A549 (cell line): ENCODE measurements at regions not wholly inside any gene's neighbourhood (a gene's known extent, or its start where the extent isn't known, plus 50 kb on each side); places are given as distances from the start of the nearest gene placed in this dataset.

Source experiments
- CEBPB ChIP-seq, 2 experiments: fragments of >200 bp in 1 of 2; sonication (Bioruptor Twin) in 1 of 2; formaldehyde crosslinking in 1 of 2; IDR thresholded peaks; 2 replicates each; pipeline ENCODE4 v1.6.1; 2012 to 2016
- CHD2 ChIP-seq: fragments of 150-350 bp; IDR thresholded peaks from 2 replicates; pipeline ENCODE4 v1.6.1; 2014; ENCODE audit warnings: low read length; ENCODE audit not compliant: partially characterized antibody
- CTCF ChIP-seq: fragments of >200 bp; sonication (Bioruptor Twin); formaldehyde crosslinking; IDR thresholded peaks from 3 replicates; pipeline ENCODE4 v1.5.1; 2016
- FOSL2 ChIP-seq, 2 experiments: fragments of 450-650 bp in 1 of 2; fragments of >200 bp in 1 of 2; sonication (Bioruptor Twin) in 1 of 2; formaldehyde crosslinking; IDR thresholded peaks; 2 replicates each; pipeline versions ENCODE4 v1.5.0 to v1.6.1; 2016 to 2020; ENCODE audit warnings: mild to moderate bottlenecking in 1 of 2, moderate library complexity in 1 of 2
- KDM1A ChIP-seq: fragments of 200-600 bp; sonication (generic); IDR thresholded peaks from 2 replicates; pipeline ENCODE4 v1.6.1; 2016; ENCODE audit warnings: low read depth, mild to moderate bottlenecking
- MAX ChIP-seq: IDR thresholded peaks from 2 replicates; pipeline ENCODE4 v1.6.1; 2012
- POLR2A ChIP-seq: IDR thresholded peaks from 2 replicates; pipeline ENCODE4 v1.6.1; 2012; ENCODE audit warnings: mild to moderate bottlenecking, low read length
- REST ChIP-seq: fragments of 200-600 bp; sonication (generic); IDR thresholded peaks from 2 replicates; pipeline ENCODE4 v1.6.1; 2016; ENCODE audit warnings: antibody characterized with exemption, mild to moderate bottlenecking, moderate library complexity
- SMC3 ChIP-seq: fragments of >200 bp; sonication (Bioruptor Twin); formaldehyde crosslinking; IDR thresholded peaks from 3 replicates; pipeline ENCODE4 v1.6.1; 2018; ENCODE audit warnings: inconsistent platforms
- USF2 ChIP-seq: fragments of 450-650 bp; IDR thresholded peaks from 2 replicates; pipeline ENCODE4 v1.6.1; 2014; ENCODE audit warnings: antibody characterized with exemption

- no peak for TF ChIP-seq CTCF
- no peak for TF ChIP-seq KDM1A
- no peak for TF ChIP-seq POLR2A
- no peak for TF ChIP-seq FOSL2 (IDR thresholded peaks at IDR 0.05)
- TF ChIP-seq FOSL2 (CRISPR knock-in tag; IDR thresholded peaks at IDR 0.05) = no peak
- TF ChIP-seq MAX = no peak
- no peak for TF ChIP-seq CEBPB (IDR thresholded peaks at IDR 0.05)
- TF ChIP-seq SMC3 = no peak
- no peak for TF ChIP-seq REST
- TF ChIP-seq USF2 = no peak
- no peak for TF ChIP-seq CHD2
Measured at GRCh38 chr4:115353370-115353769, 239.9 kb upstream of the NDST4 start.
